ENCODE measurements at regions not wholly inside any gene's neighbourhood (a gene's known extent, or its start where the extent isn't known, plus 50 kb on each side); places are given as distances from the start of the nearest gene placed in this dataset.

GRCh38 chr14:105879503-105879866, 353.1 kb downstream of the TMEM121 start:
- Mint-ChIP-seq H3K4me1 (ENCODE audit: low read depth) (no peaks in the 10 kb centered on the region), H3K27me3 (peaks cover 22% of the 10 kb centered on the region), H3K27ac (no peak overlapping the region), H3K4me3 (no peak overlapping the region), H3K9me3 (no peaks in the 10 kb centered on the region), H3K36me3 (ENCODE audit: low read depth) (no peaks in the 10 kb centered on the region)
- DNase-seq (peak in 2 of 14 experiments; percentile 0 to 19), ATAC-seq (ENCODE audit: poor library complexity) (no peak)
- ChIA-PET CTCF (no interaction called here), POLR2A (no interaction called here)
- H3K4me1 ChIP-seq (ENCODE audit: insufficient read depth, low read length): no peaks in the 10 kb centered on the region
- no peak overlapping the region for H3K4me3 ChIP-seq (ENCODE audit: low read length)
- no peak overlapping the region for H3K27ac ChIP-seq (ENCODE audit: low read depth in 1 of 2, low read length in 2 of 2)
- intact Hi-C loops (cut with DNase I, micrococcal nuclease): no loop called here
- H3K36me3 ChIP-seq (ENCODE audit: insufficient read depth, low read length): no peaks in the 10 kb centered on the region
- peaks cover 7 to 11% of the 10 kb centered on the region in 2 experiments for H3K27me3 ChIP-seq (ENCODE audit: control insufficient read depth in 1 of 2, insufficient read depth in 2 of 2, low read length in 2 of 2)
- TF ChIP-seq CTCF (IDR thresholded peaks at IDR 0.05): no peak
- H3K9me3 ChIP-seq (ENCODE audit: control insufficient read depth in 1 of 2, insufficient read depth in 1 of 2, low read length in 2 of 2): peaks cover 0 to 14% of the 10 kb centered on the region in 2 experiments

DNA sequence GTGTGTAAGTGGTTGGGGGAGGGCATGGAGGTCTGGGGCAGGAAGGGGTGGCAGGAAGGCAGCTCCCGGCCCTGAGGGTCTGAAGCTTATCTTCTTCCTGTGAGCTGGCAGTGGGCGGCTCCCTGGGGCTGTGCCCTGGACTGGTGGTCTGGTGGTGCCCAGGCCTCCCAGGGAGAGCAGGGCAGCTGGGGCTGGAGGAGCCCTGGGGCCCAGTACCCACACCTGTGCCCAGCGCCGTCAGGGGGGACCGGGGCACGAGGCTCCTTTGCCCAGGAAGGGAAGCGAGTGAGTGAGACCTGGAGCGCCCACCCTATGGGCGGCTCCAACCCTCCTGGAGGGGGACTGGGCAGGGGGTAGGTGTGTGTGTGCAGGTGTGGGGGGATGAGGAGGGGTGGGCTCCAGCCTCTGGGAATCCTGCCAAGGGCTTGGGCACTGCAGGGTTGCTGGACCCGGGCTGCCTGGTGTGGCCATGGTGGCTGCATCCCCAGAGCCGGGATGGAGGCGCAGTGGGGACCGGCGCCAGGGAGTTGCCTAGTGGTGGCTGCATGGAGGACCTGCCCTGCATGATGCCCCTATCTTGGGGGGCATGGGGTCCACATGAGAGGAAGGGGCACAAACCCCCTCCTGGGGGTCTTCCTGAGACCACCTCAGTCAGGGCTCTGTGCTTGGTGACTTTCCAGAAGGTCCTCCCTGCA, 353.6 kb downstream of the TMEM121 start:
- no peak overlapping the region for H3K4me3 ChIP-seq (ENCODE audit: low read length)

DNA sequence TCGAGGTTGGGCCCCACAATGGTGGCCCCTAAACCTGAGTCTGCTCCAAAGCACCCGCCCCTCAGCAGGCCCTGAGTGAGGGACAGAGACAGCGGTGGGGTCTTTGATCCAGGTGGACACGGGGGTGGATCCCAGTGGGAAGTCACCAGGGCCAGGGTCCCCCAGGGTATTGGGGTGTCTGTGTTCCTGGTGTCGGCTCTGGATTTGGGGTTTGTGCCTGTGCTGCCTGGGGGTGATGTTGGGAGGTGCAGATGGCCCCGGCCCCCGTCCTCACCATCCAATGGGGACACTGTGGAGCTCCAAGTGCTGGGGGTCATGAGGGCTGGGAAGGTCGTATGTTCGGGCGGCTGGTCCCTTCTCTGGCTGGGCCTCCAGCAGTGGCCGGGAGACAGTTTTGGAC, 354.2 kb downstream of the TMEM121 start:
- Mint-ChIP-seq H3K27me3 (peaks cover 22% of the 10 kb centered on the region), H3K4me1 (ENCODE audit: low read depth) (no peaks in the 10 kb centered on the region), H3K27ac (no peak overlapping the region), H3K4me3 (no peak overlapping the region), H3K36me3 (ENCODE audit: low read depth) (no peaks in the 10 kb centered on the region), H3K9me3 (no peaks in the 10 kb centered on the region)
- H3K36me3 ChIP-seq (ENCODE audit: insufficient read depth, low read length): no peaks in the 10 kb centered on the region
- H3K27ac ChIP-seq (ENCODE audit: low read depth in 1 of 2, low read length in 2 of 2): no peak overlapping the region
- POLR2A ChIA-PET: no interaction called here
- ATAC-seq (ENCODE audit: poor library complexity) (no peak), DNase-seq (peak in 2 of 14 experiments; percentile 2 to 20)
- no peak for TF ChIP-seq CTCF (IDR thresholded peaks at IDR 0.05)
- no peak overlapping the region for H3K4me3 ChIP-seq (ENCODE audit: low read length)
- intact Hi-C loops (cut with DNase I, micrococcal nuclease): no loop called here
- CTCF ChIA-PET: no interaction called here
- peaks cover 0 to 14% of the 10 kb centered on the region in 2 experiments for H3K9me3 ChIP-seq (ENCODE audit: control insufficient read depth in 1 of 2, insufficient read depth in 1 of 2, low read length in 2 of 2)
- H3K4me1 ChIP-seq (ENCODE audit: insufficient read depth, low read length): no peaks in the 10 kb centered on the region
- peaks cover 7 to 11% of the 10 kb centered on the region in 2 experiments for H3K27me3 ChIP-seq (ENCODE audit: control insufficient read depth in 1 of 2, insufficient read depth in 2 of 2, low read length in 2 of 2)

More for the DNA sequence above, 353.6 kb downstream of the TMEM121 start:
- TF ChIP-seq CTCF (IDR thresholded peaks at IDR 0.05): no peak
- Mint-ChIP-seq H3K4me1 (ENCODE audit: low read depth) (no peaks in the 10 kb centered on the region), H3K27me3 (peaks cover 22% of the 10 kb centered on the region), H3K9me3 (no peaks in the 10 kb centered on the region), H3K4me3 (no peak overlapping the region), H3K36me3 (ENCODE audit: low read depth) (no peaks in the 10 kb centered on the region), H3K27ac (no peak overlapping the region)
- Histone ChIP-seq H3K4me1 (ENCODE audit: insufficient read depth, low read length) (no peaks in the 10 kb centered on the region), H3K27me3 (ENCODE audit: control insufficient read depth in 1 of 2, insufficient read depth in 2 of 2, low read length in 2 of 2) (peaks cover 7 to 11% of the 10 kb centered on the region in 2 experiments), H3K27ac (ENCODE audit: low read depth in 1 of 2, low read length in 2 of 2) (no peak overlapping the region), H3K9me3 (ENCODE audit: control insufficient read depth in 1 of 2, insufficient read depth in 1 of 2, low read length in 2 of 2) (peaks cover 0 to 14% of the 10 kb centered on the region in 2 experiments), H3K36me3 (ENCODE audit: insufficient read depth, low read length) (no peaks in the 10 kb centered on the region)
- DNase-seq (peak in 2 of 14 experiments; percentile 2 to 25), ATAC-seq (ENCODE audit: poor library complexity) (no peak)
- ChIA-PET POLR2A (no interaction called here), CTCF (no interaction called here)
- intact Hi-C loops (cut with DNase I, micrococcal nuclease): no loop called here

All from CD4-positive, alpha-beta T cell (primary cell).